OCI-LY3 (cell line): ENCODE measurements at regions not wholly inside any gene's neighbourhood (a gene's known extent, or its start where the extent isn't known, plus 50 kb on each side); places are given as distances from the start of the nearest gene placed in this dataset.
A peak's percentile ranks its signal among the peaks of the same experiment; 100 is the strongest.

Experiments used
- H2AFZ ChIP-seq: fragments of 200-600, 300-600 bp; shearing (Covaris generic); 2 replicates; pipeline ENCODE4 v1.6.0; 2014; ENCODE audit warnings: antibody characterized with exemption, low read depth, low read length
- H3K27ac ChIP-seq: fragments of 200-600, 300-600 bp; sonication (generic); 2 replicates; pipeline ENCODE4 v1.5.1; 2014; ENCODE audit warnings: mild to moderate bottlenecking, low read length, moderate library complexity, mixed read lengths
- H3K27me3 ChIP-seq: fragments of 200-600, 300-600 bp; sonication (generic); 2 replicates; pipeline ENCODE4 v1.6.1; 2014; ENCODE audit warnings: low read depth, low read length, mixed read lengths
- H3K36me3 ChIP-seq: fragments of 200-600, 300-600 bp; sonication (generic); replicated peaks from 2 replicates; pipeline ENCODE3; 2014; ENCODE audit warnings: low read depth, low read length, mixed read lengths
- H3K4me1 ChIP-seq: fragments of 300-600, 200-600 bp; sonication (generic); 2 replicates; pipeline ENCODE4 v1.6.1; 2014; ENCODE audit warnings: low read length, mixed read lengths
- H3K4me2 ChIP-seq: fragments of 200-600, 300-600 bp; sonication (generic); 2 replicates; pipeline ENCODE4 v1.6.1; 2014; ENCODE audit warnings: low read length, mixed read lengths
- H3K4me3 ChIP-seq: fragments of 300-600, 200-600 bp; sonication (generic); 2 replicates; pipeline ENCODE4 v1.5.1; 2014; ENCODE audit warnings: antibody characterized with exemption, mild to moderate bottlenecking, low read length, moderate library complexity
- H3K79me2 ChIP-seq: fragments of 300-600, 200-600 bp; shearing (Covaris generic); 2 replicates; pipeline ENCODE4 v1.6.1; 2014; ENCODE audit warnings: mild to moderate bottlenecking, low read length, mixed read lengths
- H3K9ac ChIP-seq: fragments of 300-600, 200-600 bp; shearing (Covaris generic); 2 replicates; pipeline ENCODE4 v1.6.0; 2014; ENCODE audit warnings: mild to moderate bottlenecking, low read length, moderate library complexity
- H3K9me3 ChIP-seq: fragments of 200-600, 300-600 bp; shearing (Covaris generic); 2 replicates; pipeline ENCODE4 v1.6.1; 2014; ENCODE audit warnings: low read length, mixed read lengths; ENCODE audit not compliant: insufficient read depth
- H4K20me1 ChIP-seq: fragments of 200-600, 300-600 bp; sonication (generic); 2 replicates; pipeline ENCODE4 v1.6.1; 2016; ENCODE audit warnings: low read length, mixed read lengths; ENCODE audit not compliant: insufficient read depth
- EZH2phosphoT487 ChIP-seq: fragments of 200-600 bp; shearing (Covaris generic); IDR thresholded peaks from 2 replicates; pipeline ENCODE4 v1.6.1; 2018; ENCODE audit warnings: antibody characterized with exemption, mixed run types, low read depth
- TF ChIP-seq, protein P1 (sequence below): fragments of 200-600, 300-600 bp; sonication (generic); IDR thresholded peaks from 2 replicates; pipeline ENCODE4 v1.5.1; 2014; ENCODE audit warnings: antibody characterized with exemption, low read length, low read depth

- Histone ChIP-seq H2AFZ (no peak overlapping the region), H3K9me3 (no peaks in the 10 kb centered on the region), H3K79me2 (no peaks in the 10 kb centered on the region), H3K4me1 (no peaks in the 10 kb centered on the region), H3K27me3 (no peaks in the 10 kb centered on the region), H3K4me3 (no peak overlapping the region), H3K9ac (no peak overlapping the region), H3K4me2 (no peak overlapping the region), H4K20me1 (no peaks in the 10 kb centered on the region), H3K27ac (no peak overlapping the region), H3K36me3 (no peaks in the 10 kb centered on the region)
- no peak for TF ChIP-seq EZH2phosphoT487
Measured at GRCh38 chr5:23343121-23343520, 164.3 kb upstream of the PRDM9 start.

GRCh38 chr5:23332650-23333251 lies 174.7 kb upstream of the PRDM9 start:
- no peaks in the 10 kb centered on the region for H3K36me3 ChIP-seq
- no peak overlapping the region for H3K4me2 ChIP-seq
- no peak overlapping the region for H2AFZ ChIP-seq
- H3K4me1 ChIP-seq: no peaks in the 10 kb centered on the region
- no peaks in the 10 kb centered on the region for H3K9me3 ChIP-seq
- no peaks in the 10 kb centered on the region for H4K20me1 ChIP-seq
- H3K27ac ChIP-seq: no peak overlapping the region
- no peaks in the 10 kb centered on the region for H3K79me2 ChIP-seq
- no peak overlapping the region for H3K4me3 ChIP-seq
- no peak overlapping the region for H3K9ac ChIP-seq
- TF ChIP-seq, protein P1, sequence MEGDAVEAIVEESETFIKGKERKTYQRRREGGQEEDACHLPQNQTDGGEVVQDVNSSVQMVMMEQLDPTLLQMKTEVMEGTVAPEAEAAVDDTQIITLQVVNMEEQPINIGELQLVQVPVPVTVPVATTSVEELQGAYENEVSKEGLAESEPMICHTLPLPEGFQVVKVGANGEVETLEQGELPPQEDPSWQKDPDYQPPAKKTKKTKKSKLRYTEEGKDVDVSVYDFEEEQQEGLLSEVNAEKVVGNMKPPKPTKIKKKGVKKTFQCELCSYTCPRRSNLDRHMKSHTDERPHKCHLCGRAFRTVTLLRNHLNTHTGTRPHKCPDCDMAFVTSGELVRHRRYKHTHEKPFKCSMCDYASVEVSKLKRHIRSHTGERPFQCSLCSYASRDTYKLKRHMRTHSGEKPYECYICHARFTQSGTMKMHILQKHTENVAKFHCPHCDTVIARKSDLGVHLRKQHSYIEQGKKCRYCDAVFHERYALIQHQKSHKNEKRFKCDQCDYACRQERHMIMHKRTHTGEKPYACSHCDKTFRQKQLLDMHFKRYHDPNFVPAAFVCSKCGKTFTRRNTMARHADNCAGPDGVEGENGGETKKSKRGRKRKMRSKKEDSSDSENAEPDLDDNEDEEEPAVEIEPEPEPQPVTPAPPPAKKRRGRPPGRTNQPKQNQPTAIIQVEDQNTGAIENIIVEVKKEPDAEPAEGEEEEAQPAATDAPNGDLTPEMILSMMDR: peak; percentile 42
- TF ChIP-seq EZH2phosphoT487: no peak
- no peaks in the 10 kb centered on the region for H3K27me3 ChIP-seq

DNA sequence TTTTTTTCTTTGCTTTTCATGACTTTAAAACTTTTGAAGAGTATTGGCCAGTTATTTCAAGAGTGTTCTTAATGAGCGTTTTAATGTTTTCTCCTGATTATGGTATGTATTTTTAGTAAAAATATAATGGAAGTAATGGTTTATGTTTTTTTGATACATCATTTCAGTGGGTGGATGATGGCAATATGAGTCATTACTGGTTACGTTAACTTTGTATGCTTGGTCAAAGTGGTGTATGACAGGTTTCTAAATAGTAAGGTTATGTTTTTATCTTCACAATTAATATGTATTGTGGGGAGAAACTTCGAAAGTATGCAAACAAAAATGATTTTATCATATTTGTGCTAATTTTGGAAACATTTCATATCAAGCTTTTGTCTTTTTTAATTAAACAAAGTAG lies 176.7 kb upstream of the PRDM9 start:
- H3K36me3 ChIP-seq: no peaks in the 10 kb centered on the region
- no peak overlapping the region for H3K9ac ChIP-seq
- no peak overlapping the region for H3K27ac ChIP-seq
- no peaks in the 10 kb centered on the region for H3K27me3 ChIP-seq
- H3K4me1 ChIP-seq: no peaks in the 10 kb centered on the region
- H4K20me1 ChIP-seq: no peaks in the 10 kb centered on the region
- no peak overlapping the region for H3K4me2 ChIP-seq
- H3K9me3 ChIP-seq: no peaks in the 10 kb centered on the region
- no peak overlapping the region for H2AFZ ChIP-seq
- H3K79me2 ChIP-seq: no peaks in the 10 kb centered on the region
- TF ChIP-seq, protein P1: no peak
- TF ChIP-seq EZH2phosphoT487: no peak
- no peak overlapping the region for H3K4me3 ChIP-seq

DNA sequence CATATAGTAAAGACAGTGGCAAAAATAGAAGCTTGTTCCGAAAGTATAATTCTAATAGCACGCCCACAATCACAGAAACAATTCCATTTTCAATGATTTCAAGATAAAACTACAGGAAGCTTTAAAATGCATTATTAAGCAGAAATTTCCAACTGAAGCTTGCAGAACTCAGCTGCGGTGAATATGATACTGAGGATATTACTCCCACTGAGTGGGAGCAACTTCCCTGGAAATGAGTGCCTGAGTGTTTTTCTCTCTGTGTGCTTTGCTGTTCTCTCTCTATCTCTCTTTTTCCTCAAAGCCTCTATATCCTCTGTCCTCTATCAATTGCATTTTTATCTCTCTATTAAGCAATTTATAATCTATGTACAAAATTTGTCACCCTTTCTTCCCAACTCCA lies 187.5 kb upstream of the PRDM9 start:
- Histone ChIP-seq H3K27me3 (no peaks in the 10 kb centered on the region), H3K4me3 (no peak overlapping the region), H3K9ac (no peak overlapping the region), H3K9me3 (no peaks in the 10 kb centered on the region), H3K27ac (no peak overlapping the region), H3K36me3 (no peaks in the 10 kb centered on the region), H4K20me1 (no peaks in the 10 kb centered on the region), H2AFZ (no peak overlapping the region), H3K79me2 (no peaks in the 10 kb centered on the region), H3K4me1 (no peaks in the 10 kb centered on the region), H3K4me2 (no peak overlapping the region)
- TF ChIP-seq, protein P1: no peak
- no peak for TF ChIP-seq EZH2phosphoT487
